GM18520 (cell line): ENCODE measurements at regions not wholly inside any gene's neighbourhood (a gene's known extent, or its start where the extent isn't known, plus 50 kb on each side); places are given as distances from the start of the nearest gene placed in this dataset.
"Not testable (repeated sequence)": the region's sequence is repeated elsewhere in the genome, so short reads cannot be mapped to it uniquely, and the experiment has no call there.

Source experiments
- ATAC-seq: cut with Tn5 transposase; IDR thresholded peaks from one replicate; pipeline ENCODE4 v1.9.1; 2021; ENCODE audit not compliant: unreplicated experiment

DNA sequence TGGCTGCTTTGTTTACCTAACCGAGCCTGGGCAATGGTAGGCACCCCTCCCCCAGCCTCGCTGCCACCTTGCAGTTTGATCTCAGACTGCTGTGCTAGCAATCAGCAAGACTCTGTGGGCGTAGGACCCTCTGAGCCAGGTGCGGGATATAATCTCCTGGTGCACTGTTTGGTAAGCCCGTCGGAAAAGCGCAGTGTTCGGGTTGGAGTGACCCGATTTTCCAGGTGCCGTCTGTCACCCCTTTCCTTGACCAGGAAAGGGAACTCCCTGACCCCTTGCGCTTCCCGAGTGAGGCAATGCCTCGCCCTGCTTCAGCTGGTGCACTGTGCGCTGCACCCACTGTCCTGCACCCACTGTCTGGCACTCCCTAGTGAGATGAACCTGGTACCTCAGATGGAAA is 482.2 kb upstream of the SMC2 start:
- not testable (repeated sequence) for ATAC-seq

DNA sequence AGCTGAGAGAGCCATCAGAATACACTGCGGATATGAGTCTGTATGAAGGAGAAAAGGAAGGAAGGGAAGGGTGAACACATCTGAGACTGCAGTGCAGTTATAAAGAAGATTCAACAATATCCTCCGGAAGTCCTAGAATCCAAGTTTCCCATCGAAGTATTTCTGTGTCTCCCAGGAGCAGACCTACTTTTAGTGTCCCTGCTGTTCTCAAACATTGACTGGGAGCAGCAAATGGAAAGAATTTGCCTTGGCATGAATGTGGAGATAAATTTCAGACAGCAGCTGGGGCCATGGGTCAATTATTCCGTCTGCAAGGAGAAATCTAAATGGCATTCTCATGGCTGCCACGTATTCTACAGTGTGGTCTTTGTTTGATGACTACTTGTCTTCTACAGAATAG is 478.1 kb upstream of the SMC2 start:
- ATAC-seq = no peak

DNA sequence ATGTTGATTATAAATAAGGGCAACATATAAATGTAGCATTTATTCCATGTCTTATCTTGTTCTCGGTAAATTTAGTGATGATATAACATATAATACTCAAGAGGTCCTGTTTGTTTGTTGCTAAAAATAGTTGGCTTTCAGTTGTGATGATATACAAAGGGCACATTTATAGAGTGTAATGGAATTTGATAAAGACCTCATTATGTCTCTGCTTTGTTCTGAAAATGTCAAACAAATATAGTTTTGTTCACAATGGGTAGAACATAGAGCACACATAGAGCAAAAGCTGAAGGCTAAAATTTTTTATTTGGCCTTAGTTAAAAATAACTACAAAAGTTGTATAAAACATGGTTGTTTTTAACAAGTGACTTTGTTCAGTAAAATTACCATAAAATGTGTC is 477.1 kb upstream of the SMC2 start:
- ATAC-seq = no peak

DNA sequence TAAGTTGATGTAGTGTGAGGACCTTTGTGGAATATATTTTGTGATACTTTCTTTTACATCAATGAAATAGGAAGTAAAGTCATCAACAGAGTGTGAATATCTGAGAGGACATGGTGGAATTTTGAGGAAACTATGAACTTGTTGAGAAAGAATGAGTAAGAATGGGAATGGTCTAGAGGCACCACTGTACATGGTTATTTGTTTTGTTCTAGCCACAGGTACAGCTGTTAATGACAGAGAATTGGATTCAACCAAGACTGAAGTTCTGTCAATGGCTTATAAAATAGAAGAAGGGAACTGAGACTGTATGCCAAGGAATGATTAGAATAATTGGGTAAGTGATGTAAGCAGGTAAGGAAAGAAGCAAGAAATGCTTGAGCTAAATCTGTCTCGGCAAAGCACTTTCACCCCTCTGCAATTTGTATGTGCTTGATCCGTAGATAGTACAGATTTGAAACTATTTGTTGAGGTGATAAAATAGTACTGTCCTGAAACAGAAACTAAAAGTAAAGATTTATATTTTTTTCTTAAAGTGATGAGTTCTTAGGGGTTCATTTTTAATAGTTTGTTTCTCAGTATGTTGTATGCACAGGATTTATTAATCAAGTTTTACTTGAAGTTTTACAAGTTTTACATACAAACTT is 468.8 kb upstream of the SMC2 start:
- ATAC-seq = no peak

GRCh38 chr9:103627731-103628130 is 466.4 kb upstream of the SMC2 start:
- no peak for ATAC-seq

- no peak for ATAC-seq
Observed at GRCh38 chr9:103649086-103649485, 445.0 kb upstream of the SMC2 start.

GRCh38 chr9:103658156-103658555 is 436.0 kb upstream of the SMC2 start:
- ATAC-seq = no peak

DNA sequence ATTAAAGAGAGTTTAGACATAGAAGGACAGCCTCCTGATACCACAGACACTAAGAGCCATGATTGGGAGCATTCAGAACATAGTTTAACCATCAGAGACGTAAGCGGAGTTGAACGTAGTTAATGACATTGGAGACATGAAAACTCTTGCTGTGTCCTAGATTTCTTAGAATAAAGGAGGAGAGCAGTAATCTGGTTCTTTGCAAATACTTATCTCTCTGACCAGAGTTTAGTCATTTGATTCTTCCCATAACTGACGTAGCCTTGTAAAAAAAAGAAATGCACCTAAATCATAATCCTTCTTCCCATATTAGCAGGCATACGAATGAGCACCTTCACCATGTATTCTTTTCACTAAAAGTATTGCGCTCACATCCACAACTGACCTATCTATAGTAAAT is 433.3 kb upstream of the SMC2 start:
- ATAC-seq = no peak

DNA sequence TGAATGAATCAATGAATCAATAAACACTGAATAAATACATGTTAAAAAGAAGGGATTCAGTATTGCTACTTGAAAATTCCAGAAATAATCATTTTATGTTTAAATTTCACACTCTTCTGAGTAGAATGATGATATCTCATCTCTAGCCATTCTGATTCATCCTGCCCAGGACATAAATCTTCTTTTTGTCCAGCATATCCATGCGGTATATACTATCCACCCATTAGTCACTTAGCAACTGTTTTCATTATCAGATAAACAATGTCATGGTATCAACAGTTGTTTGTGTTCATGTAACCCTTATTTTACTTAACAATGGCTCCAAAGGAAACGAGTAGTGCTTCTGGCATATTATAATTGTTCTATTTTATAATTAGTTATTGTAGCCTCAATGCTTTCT is 432.4 kb upstream of the SMC2 start:
- ATAC-seq = no peak

DNA sequence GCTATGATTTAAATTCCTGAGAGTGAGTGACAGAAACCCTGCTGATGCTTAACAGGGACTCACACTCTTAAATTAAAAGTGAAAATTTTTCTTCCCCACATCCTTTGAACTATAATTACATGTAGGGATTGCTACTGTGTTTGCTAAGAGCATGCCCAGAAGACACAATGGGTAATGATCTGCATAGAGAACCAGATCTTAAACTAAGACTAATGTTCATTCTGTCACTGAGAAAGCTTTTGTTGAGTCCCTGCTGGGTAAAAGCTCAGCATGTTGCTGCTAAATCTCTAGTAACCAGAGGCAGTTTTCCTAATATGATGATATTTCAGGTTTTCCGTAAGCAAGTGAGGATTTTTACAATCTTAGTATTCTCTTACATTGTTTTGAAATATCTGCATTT is 424.8 kb upstream of the SMC2 start:
- no peak for ATAC-seq

DNA sequence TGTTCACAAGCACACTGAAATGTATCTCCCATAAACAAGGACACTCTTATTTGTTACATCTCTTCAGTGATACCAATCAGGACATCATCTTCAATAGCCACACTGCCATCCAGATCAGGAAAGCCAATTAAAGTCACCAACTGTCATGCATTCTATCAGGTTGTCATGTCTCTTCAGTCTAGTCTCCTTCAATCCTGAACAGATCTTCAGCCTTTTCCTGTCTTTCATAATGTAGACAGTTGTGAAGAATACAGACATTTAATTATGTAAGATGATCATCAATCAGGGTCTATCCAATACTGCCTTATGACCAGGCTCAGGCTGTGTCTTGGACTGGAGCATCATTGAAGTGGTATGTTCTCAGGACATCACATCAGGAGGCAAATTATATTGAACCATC is 419.8 kb upstream of the SMC2 start:
- ATAC-seq = no peak

DNA sequence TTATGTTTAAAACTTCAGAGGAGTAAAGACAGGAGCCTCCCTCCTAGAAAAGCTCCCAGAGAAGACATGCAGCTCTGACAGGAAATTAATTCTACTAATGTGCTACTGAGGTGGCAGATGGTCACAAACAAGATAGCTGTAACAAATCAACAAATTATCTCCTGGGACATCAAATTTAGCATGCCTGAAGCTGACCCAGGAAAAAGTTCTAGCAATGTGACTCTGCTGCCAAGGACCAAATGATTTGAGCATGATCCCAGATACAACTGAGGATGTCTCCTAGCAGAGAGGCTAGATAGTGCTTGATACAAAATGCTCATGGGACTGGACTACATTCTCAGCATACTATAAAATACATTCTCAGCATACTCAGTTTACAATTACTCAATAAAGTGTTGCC is 413.5 kb upstream of the SMC2 start:
- no peak for ATAC-seq

- no peak for ATAC-seq
Observed at GRCh38 chr9:103681435-103681834, 412.7 kb upstream of the SMC2 start.

GRCh38 chr9:103700195-103700962 is 393.7 kb upstream of the SMC2 start:
- ATAC-seq = no peak

DNA sequence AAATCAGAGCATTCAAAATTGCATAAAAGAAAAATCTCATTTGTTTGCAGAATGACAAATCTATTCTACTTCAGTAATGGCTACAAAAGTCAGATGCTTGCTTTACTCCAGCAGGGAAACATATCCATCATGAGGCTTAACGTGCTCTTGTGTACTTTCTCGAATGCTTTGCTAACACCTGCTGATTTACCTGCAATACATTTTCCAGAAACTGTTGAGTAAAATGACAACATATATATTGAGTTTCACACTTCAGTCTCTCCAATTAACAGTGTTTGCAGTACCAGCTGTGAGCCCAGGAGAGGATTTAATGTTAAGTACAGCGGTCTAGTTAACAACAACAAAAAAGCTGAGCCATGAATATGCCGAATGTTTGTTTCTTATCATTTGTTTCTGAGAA is 391.5 kb upstream of the SMC2 start:
- no peak for ATAC-seq

GRCh38 chr9:103707181-103707580 is 386.9 kb upstream of the SMC2 start:
- ATAC-seq = no peak

- no peak for ATAC-seq
Observed at GRCh38 chr9:103709366-103709765, 384.7 kb upstream of the SMC2 start.

- no peak for ATAC-seq
Observed at GRCh38 chr9:103713631-103714030, 380.5 kb upstream of the SMC2 start.

DNA sequence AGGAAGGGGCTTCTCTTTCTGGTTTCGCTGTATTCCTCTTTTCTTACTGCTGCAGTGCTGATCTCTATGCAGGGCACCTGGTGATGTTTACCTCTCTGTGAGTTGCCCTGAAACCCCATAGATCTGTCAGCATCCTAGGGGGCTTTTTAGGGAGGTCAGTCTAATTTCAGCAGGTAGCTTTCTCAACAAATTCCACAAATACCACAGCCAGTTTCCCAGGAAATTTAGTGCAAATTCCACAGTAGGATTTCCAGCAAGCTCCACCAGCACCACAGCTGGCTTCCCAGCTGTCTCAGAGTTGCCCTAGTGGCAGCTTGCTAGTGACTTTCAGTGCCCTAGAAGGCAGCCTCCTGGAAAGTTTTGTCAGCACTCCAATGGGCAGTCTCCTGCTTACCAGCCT is 379.1 kb upstream of the SMC2 start:
- no peak for ATAC-seq

DNA sequence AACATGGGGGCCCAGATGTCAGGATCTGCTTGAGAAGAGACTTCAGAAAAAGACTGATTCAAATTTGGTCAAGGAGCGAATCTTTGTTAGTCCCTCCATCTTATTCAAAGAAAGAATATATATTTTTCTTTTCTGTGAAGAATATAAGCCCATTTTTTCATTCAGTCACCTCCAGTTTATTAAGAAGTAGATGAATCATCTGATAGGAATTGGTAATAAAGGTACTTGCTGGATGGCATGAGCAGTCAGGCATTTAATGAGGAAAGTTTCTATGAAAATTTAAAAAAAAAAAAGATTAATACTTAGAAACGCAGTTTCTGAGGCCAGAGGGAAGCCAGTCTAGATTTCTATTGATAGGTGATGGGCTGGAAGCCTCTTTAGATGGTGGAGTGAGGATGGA is 373.1 kb upstream of the SMC2 start:
- ATAC-seq = no peak

GRCh38 chr9:103730866-103731265 is 363.2 kb upstream of the SMC2 start:
- no peak for ATAC-seq

GRCh38 chr9:103731541-103731940 is 362.6 kb upstream of the SMC2 start:
- no peak for ATAC-seq

DNA sequence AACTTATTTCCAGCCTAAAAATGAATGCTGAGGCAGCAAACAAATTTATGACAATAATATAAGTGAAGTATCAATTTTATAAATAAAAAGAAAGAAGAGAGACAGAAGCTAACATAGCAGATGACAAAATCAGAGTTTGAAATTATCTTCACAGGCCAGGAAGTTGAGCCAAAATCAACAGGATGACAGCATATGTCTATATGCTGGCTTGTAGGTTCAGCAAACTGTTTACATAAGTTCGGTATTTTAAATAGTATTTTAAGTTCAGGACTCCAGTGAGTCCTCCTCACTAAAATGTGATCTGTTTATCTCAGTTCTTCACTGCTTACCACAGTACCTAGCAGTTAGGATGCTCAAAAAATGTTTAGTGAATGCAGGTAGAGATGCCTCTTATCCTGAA is 359.6 kb upstream of the SMC2 start:
- no peak for ATAC-seq
